ENCODE measurements at regions not wholly inside any gene's neighbourhood (a gene's known extent, or its start where the extent isn't known, plus 50 kb on each side); places are given as distances from the start of the nearest gene placed in this dataset.

- intact Hi-C loops (cut with DNase I; ENCODE audit: low total_unique reads): no loop called here
- TF ChIP-seq POLR2AphosphoS5 (IDR thresholded peaks at IDR 0.05) (no peak), POLR2A (IDR thresholded peaks at IDR 0.05) (no peak), CTCF (IDR thresholded peaks at IDR 0.05) (no peak)
- H3K4me3 ChIP-seq: no peak overlapping the region
- no peaks in the 10 kb centered on the region for H3K27me3 ChIP-seq
- no peaks in the 10 kb centered on the region for H3K4me1 ChIP-seq
- no peaks in the 10 kb centered on the region for H3K36me3 ChIP-seq
- no peak overlapping the region for H3K27ac ChIP-seq
- peaks cover 3 to 5% of the 10 kb centered on the region in 2 donors for H3K9me3 ChIP-seq
- DNase-seq (ENCODE audit: low spot score in 2 of 2): no peak
Observed at GRCh38 chr5:87886164-87886563, 382.5 kb downstream of the TMEM161B start.

GRCh38 chr5:87885758-87886157 is 382.9 kb downstream of the TMEM161B start:
- Histone ChIP-seq H3K4me1 (no peaks in the 10 kb centered on the region), H3K27me3 (no peaks in the 10 kb centered on the region), H3K27ac (no peak overlapping the region), H3K36me3 (no peaks in the 10 kb centered on the region), H3K9me3 (peaks cover 7 to 8% of the 10 kb centered on the region in 2 donors), H3K4me3 (no peak overlapping the region)
- no peak for DNase-seq (ENCODE audit: low spot score in 2 of 2)
- TF ChIP-seq POLR2AphosphoS5 (IDR thresholded peaks at IDR 0.05): no peak
- TF ChIP-seq POLR2A (IDR thresholded peaks at IDR 0.05): no peak
- TF ChIP-seq CTCF (IDR thresholded peaks at IDR 0.05): no peak
- intact Hi-C loops (cut with DNase I; ENCODE audit: low total_unique reads): no loop called here

- H3K9me3 ChIP-seq: peaks cover 4 to 14% of the 10 kb centered on the region in 2 donors
- H3K4me3 ChIP-seq: no peak overlapping the region
- TF ChIP-seq CTCF (IDR thresholded peaks at IDR 0.05) (no peak), POLR2AphosphoS5 (IDR thresholded peaks at IDR 0.05) (no peak), POLR2A (IDR thresholded peaks at IDR 0.05) (no peak)
- H3K27ac ChIP-seq: no peak overlapping the region
- intact Hi-C loops (cut with DNase I; ENCODE audit: low total_unique reads): no loop called here
- H3K4me1 ChIP-seq: no peaks in the 10 kb centered on the region
- DNase-seq (ENCODE audit: low spot score in 2 of 2): no peak
- no peaks in the 10 kb centered on the region for H3K36me3 ChIP-seq
- no peaks in the 10 kb centered on the region for H3K27me3 ChIP-seq
Observed at GRCh38 chr5:87877495-87877894, 391.1 kb downstream of the TMEM161B start.

GRCh38 chr5:87877023-87877422 is 391.6 kb downstream of the TMEM161B start:
- Histone ChIP-seq H3K27ac (no peak overlapping the region), H3K9me3 (peaks cover 4 to 14% of the 10 kb centered on the region in 2 donors), H3K36me3 (no peaks in the 10 kb centered on the region), H3K27me3 (no peaks in the 10 kb centered on the region), H3K4me1 (no peaks in the 10 kb centered on the region), H3K4me3 (no peak overlapping the region)
- intact Hi-C loops (cut with DNase I; ENCODE audit: low total_unique reads): no loop called here
- no peak for TF ChIP-seq POLR2A (IDR thresholded peaks at IDR 0.05)
- TF ChIP-seq POLR2AphosphoS5 (IDR thresholded peaks at IDR 0.05): no peak
- no peak for TF ChIP-seq CTCF (IDR thresholded peaks at IDR 0.05)
- no peak for DNase-seq (ENCODE audit: low spot score in 2 of 2)

GRCh38 chr5:87876616-87877015 is 392.0 kb downstream of the TMEM161B start:
- no peaks in the 10 kb centered on the region for H3K4me1 ChIP-seq
- no peaks in the 10 kb centered on the region for H3K36me3 ChIP-seq
- TF ChIP-seq POLR2AphosphoS5 (IDR thresholded peaks at IDR 0.05) (no peak), POLR2A (IDR thresholded peaks at IDR 0.05) (no peak), CTCF (IDR thresholded peaks at IDR 0.05) (no peak)
- peaks cover 4 to 14% of the 10 kb centered on the region in 2 donors for H3K9me3 ChIP-seq
- no peak overlapping the region for H3K27ac ChIP-seq
- DNase-seq (ENCODE audit: low spot score in 2 of 2): no peak
- H3K4me3 ChIP-seq: no peak overlapping the region
- H3K27me3 ChIP-seq: no peaks in the 10 kb centered on the region
- intact Hi-C loops (cut with DNase I; ENCODE audit: low total_unique reads): no loop called here

Measured in breast epithelium (tissue), 4 donors.